ENCODE measurements at regions not wholly inside any gene's neighbourhood (a gene's known extent, or its start where the extent isn't known, plus 50 kb on each side); places are given as distances from the start of the nearest gene placed in this dataset.

- Histone ChIP-seq H3K9me3 (ENCODE audit: control insufficient read depth in 5 of 5, low read length in 5 of 5) (no peaks in the 10 kb centered on the region), H3K27me3 (ENCODE audit: control insufficient read depth in 5 of 5, insufficient read depth in 4 of 5, low read length in 5 of 5) (peaks cover 0 to 4% (median 0%) of the 10 kb centered on the region in 5 donors), H3K9ac (ENCODE audit: low read length in 5 of 5) (no peak overlapping the region), H3K27ac (ENCODE audit: low read depth, low read length) (no peak overlapping the region), H3K36me3 (ENCODE audit: control insufficient read depth in 5 of 5, insufficient read depth in 5 of 5, low read length in 5 of 5) (peaks cover 0 to 3% (median 0%) of the 10 kb centered on the region in 5 donors), H3K4me3 (ENCODE audit: low read depth in 1 of 5, low read length in 5 of 5) (no peak overlapping the region), H3K4me1 (ENCODE audit: control insufficient read depth in 5 of 5, insufficient read depth in 5 of 5, low read length in 5 of 5) (peaks cover 0 to 18% (median 9%) of the 10 kb centered on the region in 5 donors)
Measured at GRCh38 chr11:8828580-8829361, 82.2 kb upstream of the AKIP1 start.

GRCh38 chr11:8829556-8829955 is 81.4 kb upstream of the AKIP1 start:
- peaks cover 0 to 4% (median 0%) of the 10 kb centered on the region in 5 donors for H3K27me3 ChIP-seq (ENCODE audit: control insufficient read depth in 5 of 5, insufficient read depth in 4 of 5, low read length in 5 of 5)
- H3K4me1 ChIP-seq (ENCODE audit: control insufficient read depth in 5 of 5, insufficient read depth in 5 of 5, low read length in 5 of 5), result peaks cover 0 to 18% (median 9%) of the 10 kb centered on the region in 5 donors
- H3K27ac ChIP-seq (ENCODE audit: low read depth, low read length), result no peak overlapping the region
- H3K9ac ChIP-seq (ENCODE audit: low read length in 5 of 5), result no peak overlapping the region
- H3K36me3 ChIP-seq (ENCODE audit: control insufficient read depth in 5 of 5, insufficient read depth in 5 of 5, low read length in 5 of 5), result peaks cover 0 to 3% (median 0%) of the 10 kb centered on the region in 5 donors
- H3K4me3 ChIP-seq (ENCODE audit: low read depth in 1 of 5, low read length in 5 of 5), result no peak overlapping the region
- no peaks in the 10 kb centered on the region for H3K9me3 ChIP-seq (ENCODE audit: control insufficient read depth in 5 of 5, low read length in 5 of 5)

- Histone ChIP-seq H3K36me3 (ENCODE audit: control insufficient read depth in 5 of 5, insufficient read depth in 5 of 5, low read length in 5 of 5) (peaks cover 0 to 3% (median 0%) of the 10 kb centered on the region in 5 donors), H3K4me3 (ENCODE audit: low read depth in 1 of 5, low read length in 5 of 5) (no peak overlapping the region), H3K4me1 (ENCODE audit: control insufficient read depth in 5 of 5, insufficient read depth in 5 of 5, low read length in 5 of 5) (peaks cover 0 to 18% (median 9%) of the 10 kb centered on the region in 5 donors), H3K9me3 (ENCODE audit: control insufficient read depth in 5 of 5, low read length in 5 of 5) (no peaks in the 10 kb centered on the region), H3K9ac (ENCODE audit: low read length in 5 of 5) (no peak overlapping the region), H3K27me3 (ENCODE audit: control insufficient read depth in 5 of 5, insufficient read depth in 4 of 5, low read length in 5 of 5) (peaks cover 0 to 6% (median 0%) of the 10 kb centered on the region in 5 donors), H3K27ac (ENCODE audit: low read depth, low read length) (no peak overlapping the region)
Measured at GRCh38 chr11:8830641-8831040, 80.3 kb upstream of the AKIP1 start.

- H3K36me3 ChIP-seq (ENCODE audit: control insufficient read depth in 5 of 5, insufficient read depth in 5 of 5, low read length in 5 of 5), result peaks cover 0 to 3% (median 0%) of the 10 kb centered on the region in 5 donors
- peaks cover 0 to 18% (median 9%) of the 10 kb centered on the region in 5 donors for H3K4me1 ChIP-seq (ENCODE audit: control insufficient read depth in 5 of 5, insufficient read depth in 5 of 5, low read length in 5 of 5)
- no peaks in the 10 kb centered on the region for H3K9me3 ChIP-seq (ENCODE audit: control insufficient read depth in 5 of 5, low read length in 5 of 5)
- no peak overlapping the region for H3K4me3 ChIP-seq (ENCODE audit: low read depth in 1 of 5, low read length in 5 of 5)
- peaks cover 0 to 6% (median 0%) of the 10 kb centered on the region in 5 donors for H3K27me3 ChIP-seq (ENCODE audit: control insufficient read depth in 5 of 5, insufficient read depth in 4 of 5, low read length in 5 of 5)
- no peak overlapping the region for H3K9ac ChIP-seq (ENCODE audit: low read length in 5 of 5)
- H3K27ac ChIP-seq (ENCODE audit: low read depth, low read length), result no peak overlapping the region
Measured at GRCh38 chr11:8831861-8832260, 79.1 kb upstream of the AKIP1 start.

GRCh38 chr11:8832571-8833260 is 78.3 kb upstream of the AKIP1 start:
- Histone ChIP-seq H3K9me3 (ENCODE audit: control insufficient read depth in 5 of 5, low read length in 5 of 5) (no peaks in the 10 kb centered on the region), H3K4me3 (ENCODE audit: low read depth in 1 of 5, low read length in 5 of 5) (no peak overlapping the region), H3K9ac (ENCODE audit: low read length in 5 of 5) (no peak overlapping the region), H3K27ac (ENCODE audit: low read depth, low read length) (no peak overlapping the region), H3K36me3 (ENCODE audit: control insufficient read depth in 5 of 5, insufficient read depth in 5 of 5, low read length in 5 of 5) (peaks cover 0 to 3% (median 0%) of the 10 kb centered on the region in 5 donors), H3K27me3 (ENCODE audit: control insufficient read depth in 5 of 5, insufficient read depth in 4 of 5, low read length in 5 of 5) (peaks cover 0 to 6% (median 0%) of the 10 kb centered on the region in 5 donors), H3K4me1 (ENCODE audit: control insufficient read depth in 5 of 5, insufficient read depth in 5 of 5, low read length in 5 of 5) (peaks cover 0 to 18% (median 9%) of the 10 kb centered on the region in 5 donors)

- Histone ChIP-seq H3K27ac (ENCODE audit: low read depth, low read length) (no peak overlapping the region), H3K9me3 (ENCODE audit: control insufficient read depth in 5 of 5, low read length in 5 of 5) (no peaks in the 10 kb centered on the region), H3K4me3 (ENCODE audit: low read depth in 1 of 5, low read length in 5 of 5) (no peak overlapping the region), H3K36me3 (ENCODE audit: control insufficient read depth in 5 of 5, insufficient read depth in 5 of 5, low read length in 5 of 5) (peaks cover 0 to 3% (median 0%) of the 10 kb centered on the region in 5 donors), H3K9ac (ENCODE audit: low read length in 5 of 5) (no peak overlapping the region), H3K27me3 (ENCODE audit: control insufficient read depth in 5 of 5, insufficient read depth in 4 of 5, low read length in 5 of 5) (peaks cover 0 to 2% (median 0%) of the 10 kb centered on the region in 5 donors), H3K4me1 (ENCODE audit: control insufficient read depth in 5 of 5, insufficient read depth in 5 of 5, low read length in 5 of 5) (peaks cover 0 to 20% (median 10%) of the 10 kb centered on the region in 5 donors)
Measured at GRCh38 chr11:8833568-8834315, 77.2 kb upstream of the AKIP1 start.

- Histone ChIP-seq H3K4me1 (ENCODE audit: control insufficient read depth in 5 of 5, insufficient read depth in 5 of 5, low read length in 5 of 5) (peaks cover 0 to 22% (median 9%) of the 10 kb centered on the region in 5 donors), H3K9me3 (ENCODE audit: control insufficient read depth in 5 of 5, low read length in 5 of 5) (no peaks in the 10 kb centered on the region), H3K9ac (ENCODE audit: low read length in 5 of 5) (no peak overlapping the region), H3K27ac (ENCODE audit: low read depth, low read length) (no peak overlapping the region), H3K4me3 (ENCODE audit: low read depth in 1 of 5, low read length in 5 of 5) (no peak overlapping the region), H3K27me3 (ENCODE audit: control insufficient read depth in 5 of 5, insufficient read depth in 4 of 5, low read length in 5 of 5) (peaks cover 0 to 2% (median 0%) of the 10 kb centered on the region in 5 donors), H3K36me3 (ENCODE audit: control insufficient read depth in 5 of 5, insufficient read depth in 5 of 5, low read length in 5 of 5) (no peaks in the 10 kb centered on the region)
Measured at GRCh38 chr11:8834379-8834778, 76.6 kb upstream of the AKIP1 start.

- Histone ChIP-seq H3K9ac (ENCODE audit: low read length in 5 of 5) (no peak overlapping the region), H3K4me1 (ENCODE audit: control insufficient read depth in 5 of 5, insufficient read depth in 5 of 5, low read length in 5 of 5) (peaks cover 0 to 32% (median 9%) of the 10 kb centered on the region in 5 donors), H3K9me3 (ENCODE audit: control insufficient read depth in 5 of 5, low read length in 5 of 5) (no peaks in the 10 kb centered on the region), H3K27me3 (ENCODE audit: control insufficient read depth in 5 of 5, insufficient read depth in 4 of 5, low read length in 5 of 5) (peaks cover 0 to 2% (median 0%) of the 10 kb centered on the region in 5 donors), H3K27ac (ENCODE audit: low read depth, low read length) (peak overlapping the region; percentile 1), H3K36me3 (ENCODE audit: control insufficient read depth in 5 of 5, insufficient read depth in 5 of 5, low read length in 5 of 5) (no peaks in the 10 kb centered on the region), H3K4me3 (ENCODE audit: low read depth in 1 of 5, low read length in 5 of 5) (no peak overlapping the region)
Measured at GRCh38 chr11:8838248-8838647, 72.7 kb upstream of the AKIP1 start.

- H3K4me3 ChIP-seq (ENCODE audit: low read depth in 1 of 5, low read length in 5 of 5), result no peak overlapping the region
- H3K9me3 ChIP-seq (ENCODE audit: control insufficient read depth in 5 of 5, low read length in 5 of 5), result no peaks in the 10 kb centered on the region
- peaks cover 0 to 30% (median 9%) of the 10 kb centered on the region in 5 donors for H3K4me1 ChIP-seq (ENCODE audit: control insufficient read depth in 5 of 5, insufficient read depth in 5 of 5, low read length in 5 of 5)
- H3K27ac ChIP-seq (ENCODE audit: low read depth, low read length), result no peak overlapping the region
- H3K9ac ChIP-seq (ENCODE audit: low read length in 5 of 5), result no peak overlapping the region
- H3K36me3 ChIP-seq (ENCODE audit: control insufficient read depth in 5 of 5, insufficient read depth in 5 of 5, low read length in 5 of 5), result no peaks in the 10 kb centered on the region
- H3K27me3 ChIP-seq (ENCODE audit: control insufficient read depth in 5 of 5, insufficient read depth in 4 of 5, low read length in 5 of 5), result peaks cover 0 to 2% (median 0%) of the 10 kb centered on the region in 5 donors
Measured at GRCh38 chr11:8839306-8839956, 71.6 kb upstream of the AKIP1 start.

Measured in subcutaneous abdominal adipose tissue (tissue), 5 donors.